H1 (cell line): ENCODE measurements at regions not wholly inside any gene's neighbourhood (a gene's known extent, or its start where the extent isn't known, plus 50 kb on each side); places are given as distances from the start of the nearest gene placed in this dataset.

ENCODE experiments used
- ASH2L ChIP-seq: fragments of 200-600, 300-600 bp; sonication (generic); IDR thresholded peaks from one replicate; pipeline ENCODE4 v1.7.1; 2017; ENCODE audit warnings: low read length
- KDM1A ChIP-seq: fragments of 200-600, 300-600 bp; sonication (generic); IDR thresholded peaks from 2 replicates; pipeline ENCODE4 v1.7.1; 2016; ENCODE audit warnings: mild to moderate bottlenecking, low read length, borderline replicate concordance
- TF ChIP-seq, protein P1 (sequence below): IDR thresholded peaks from 2 replicates; pipeline ENCODE4 v1.6.1; 2011; ENCODE audit warnings: low read length, improper control_type of control experiment

DNA sequence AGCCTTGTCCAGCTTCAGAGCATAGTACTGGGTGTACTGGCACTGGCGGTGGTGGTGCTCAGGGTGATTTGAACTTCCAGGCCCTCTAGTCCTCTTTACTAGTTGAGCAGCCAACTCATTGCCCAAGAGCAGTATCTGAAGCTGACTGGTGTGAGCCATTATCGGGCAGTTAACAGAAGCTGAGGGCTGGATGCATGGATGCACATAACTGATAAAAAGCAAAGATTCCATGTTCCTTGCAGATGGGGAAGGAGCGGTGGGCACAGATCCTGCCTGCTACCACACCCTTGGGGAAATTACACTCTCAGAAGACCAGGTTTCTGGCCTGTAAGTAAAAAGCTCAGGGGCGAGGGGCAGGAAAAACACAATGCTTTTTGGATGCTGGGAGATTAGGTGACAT, 499.4 kb upstream of the ARGLU1 start (continued):
- TF ChIP-seq KDM1A = no peak
- TF ChIP-seq ASH2L = no peak
- TF ChIP-seq, protein P1, sequence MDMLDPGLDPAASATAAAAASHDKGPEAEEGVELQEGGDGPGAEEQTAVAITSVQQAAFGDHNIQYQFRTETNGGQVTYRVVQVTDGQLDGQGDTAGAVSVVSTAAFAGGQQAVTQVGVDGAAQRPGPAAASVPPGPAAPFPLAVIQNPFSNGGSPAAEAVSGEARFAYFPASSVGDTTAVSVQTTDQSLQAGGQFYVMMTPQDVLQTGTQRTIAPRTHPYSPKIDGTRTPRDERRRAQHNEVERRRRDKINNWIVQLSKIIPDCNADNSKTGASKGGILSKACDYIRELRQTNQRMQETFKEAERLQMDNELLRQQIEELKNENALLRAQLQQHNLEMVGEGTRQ = no peak
